ENCODE measurements at regions not wholly inside any gene's neighbourhood (a gene's known extent, or its start where the extent isn't known, plus 50 kb on each side); places are given as distances from the start of the nearest gene placed in this dataset.

GRCh38 chr1:188406636-188407035, 1577.9 kb downstream of the PLA2G4A start:
- Histone ChIP-seq H3K27ac (ENCODE audit: low read depth, low read length) (no peak overlapping the region), H3K27me3 (ENCODE audit: insufficient read depth, low read length) (no peaks in the 10 kb centered on the region), H3K4me1 (ENCODE audit: insufficient read depth, low read length) (no peaks in the 10 kb centered on the region), H3K9me3 (ENCODE audit: low read depth, low read length) (no peaks in the 10 kb centered on the region), H3K4me3 (ENCODE audit: insufficient read depth, low read length) (no peak overlapping the region), H4K20me1 (ENCODE audit: insufficient read depth, low read length) (no peaks in the 10 kb centered on the region), H2AFZ (ENCODE audit: low read length) (no peak overlapping the region), H3K79me2 (ENCODE audit: insufficient read depth, low read length) (no peaks in the 10 kb centered on the region), H3K4me2 (ENCODE audit: insufficient read depth, low read length) (no peak overlapping the region), H3K36me3 (ENCODE audit: insufficient read depth, low read length) (no peaks in the 10 kb centered on the region)
- TF ChIP-seq CTCF (IDR thresholded peaks at IDR 0.05; ENCODE audit: extremely low read depth, low read depth, low read length) = no peak
- DNase-seq (ENCODE audit: insufficient read length, low spot score, missing footprints) = no peak

GRCh38 chr1:188420177-188420576, 1591.4 kb downstream of the PLA2G4A start:
- H3K4me2 ChIP-seq (ENCODE audit: insufficient read depth, low read length) = no peak overlapping the region
- H3K36me3 ChIP-seq (ENCODE audit: insufficient read depth, low read length) = no peaks in the 10 kb centered on the region
- no peaks in the 10 kb centered on the region for H4K20me1 ChIP-seq (ENCODE audit: insufficient read depth, low read length)
- H3K27me3 ChIP-seq (ENCODE audit: insufficient read depth, low read length) = no peaks in the 10 kb centered on the region
- H3K79me2 ChIP-seq (ENCODE audit: insufficient read depth, low read length) = no peaks in the 10 kb centered on the region
- DNase-seq (ENCODE audit: insufficient read length, low spot score, missing footprints) = no peak
- no peaks in the 10 kb centered on the region for H3K4me1 ChIP-seq (ENCODE audit: insufficient read depth, low read length)
- no peak for TF ChIP-seq CTCF (IDR thresholded peaks at IDR 0.05; ENCODE audit: extremely low read depth, low read depth, low read length)
- H3K4me3 ChIP-seq (ENCODE audit: insufficient read depth, low read length) = no peak overlapping the region
- no peak overlapping the region for H3K27ac ChIP-seq (ENCODE audit: low read depth, low read length)
- no peaks in the 10 kb centered on the region for H3K9me3 ChIP-seq (ENCODE audit: low read depth, low read length)
- no peak overlapping the region for H2AFZ ChIP-seq (ENCODE audit: low read length)

- Histone ChIP-seq H3K27me3 (ENCODE audit: insufficient read depth, low read length) (no peaks in the 10 kb centered on the region), H3K9me3 (ENCODE audit: low read depth, low read length) (no peaks in the 10 kb centered on the region), H3K79me2 (ENCODE audit: insufficient read depth, low read length) (no peaks in the 10 kb centered on the region), H4K20me1 (ENCODE audit: insufficient read depth, low read length) (no peaks in the 10 kb centered on the region), H3K4me3 (ENCODE audit: insufficient read depth, low read length) (no peak overlapping the region), H3K4me1 (ENCODE audit: insufficient read depth, low read length) (no peaks in the 10 kb centered on the region), H2AFZ (ENCODE audit: low read length) (no peak overlapping the region), H3K4me2 (ENCODE audit: insufficient read depth, low read length) (no peak overlapping the region), H3K27ac (ENCODE audit: low read depth, low read length) (no peak overlapping the region), H3K36me3 (ENCODE audit: insufficient read depth, low read length) (no peaks in the 10 kb centered on the region)
- no peak for TF ChIP-seq CTCF (IDR thresholded peaks at IDR 0.05; ENCODE audit: extremely low read depth, low read depth, low read length)
- no peak for DNase-seq (ENCODE audit: insufficient read length, low spot score, missing footprints)
Observed at GRCh38 chr1:188423073-188423472, 1594.3 kb downstream of the PLA2G4A start.

GRCh38 chr1:188424176-188424575, 1595.4 kb downstream of the PLA2G4A start:
- Histone ChIP-seq H3K36me3 (ENCODE audit: insufficient read depth, low read length) (no peaks in the 10 kb centered on the region), H4K20me1 (ENCODE audit: insufficient read depth, low read length) (no peaks in the 10 kb centered on the region), H3K79me2 (ENCODE audit: insufficient read depth, low read length) (no peaks in the 10 kb centered on the region), H2AFZ (ENCODE audit: low read length) (no peak overlapping the region), H3K27me3 (ENCODE audit: insufficient read depth, low read length) (no peaks in the 10 kb centered on the region), H3K4me2 (ENCODE audit: insufficient read depth, low read length) (no peak overlapping the region), H3K4me1 (ENCODE audit: insufficient read depth, low read length) (no peaks in the 10 kb centered on the region), H3K27ac (ENCODE audit: low read depth, low read length) (no peak overlapping the region), H3K4me3 (ENCODE audit: insufficient read depth, low read length) (no peak overlapping the region), H3K9me3 (ENCODE audit: low read depth, low read length) (no peaks in the 10 kb centered on the region)
- no peak for TF ChIP-seq CTCF (IDR thresholded peaks at IDR 0.05; ENCODE audit: extremely low read depth, low read depth, low read length)
- DNase-seq (ENCODE audit: insufficient read length, low spot score, missing footprints) = no peak
